PC-3 (cell line): ENCODE measurements at regions not wholly inside any gene's neighbourhood (a gene's known extent, or its start where the extent isn't known, plus 50 kb on each side); places are given as distances from the start of the nearest gene placed in this dataset.

ENCODE experiments used
- ATAC-seq: fragments of 200-7000 bp; cut with Tn5 transposase; 2 replicates; pipeline ENCODE4 v1.9.1; 2020; ENCODE audit warnings: mild to moderate bottlenecking, moderate library complexity
- BruUV-seq: library from RNA; stranded (reverse); fragments of 400-500 nt; replicated peaks from 2 replicates; lab custom pipeline; 2021; lab: Mats Ljungman, UMichigan
- CTCF ChIA-PET: fragments of 300-600 bp; sonication (Branson Sonifier 250); formaldehyde crosslinking; loops from one replicate; lab custom pipeline; 2022; ENCODE audit warnings: antibody characterized with exemption; lab: Charles Lee
- POLR2A ChIA-PET: fragments of 300-600 bp; sonication (Branson Sonifier 250); formaldehyde crosslinking; loops from one replicate; lab custom pipeline; 2022; ENCODE audit warnings: antibody characterized with exemption; ENCODE audit not compliant: unreplicated experiment; lab: Charles Lee
- DNase-seq: peaks from one replicate; pipeline ENCODE4 v3.0.0-alpha.2; 2015
- H2AFZ ChIP-seq: fragments of 300-600 bp; sonication (generic); 2 replicates; pipeline ENCODE4 v1.6.0; 2016; ENCODE audit warnings: antibody characterized with exemption, low read length
- H3F3A ChIP-seq: fragments of 300-600 bp; sonication (generic); one replicate; pipeline ENCODE4 v1.6.0; 2017; ENCODE audit warnings: antibody characterized with exemption, low read length, control low read depth, mild to moderate bottlenecking; ENCODE audit not compliant: unreplicated experiment
- H3K27ac ChIP-seq: fragments of 300-600 bp; sonication (generic); 2 replicates; pipeline ENCODE4 v1.5.1; 2016; ENCODE audit warnings: mild to moderate bottlenecking, low read length
- H3K27me3 ChIP-seq: fragments of 300-600 bp; sonication (generic); 2 replicates; pipeline ENCODE4 v1.6.1; 2016; ENCODE audit warnings: low read length, mixed read lengths
- H3K36me3 ChIP-seq: fragments of 300-600 bp; sonication (generic); 2 replicates; pipeline ENCODE4 v1.6.1; 2016; ENCODE audit warnings: low read depth, mixed run types, low read length, mixed read lengths
- H3K4me1 ChIP-seq: fragments of 300-600 bp; sonication (generic); 2 replicates; pipeline ENCODE4 v1.5.1; 2016; ENCODE audit warnings: low read length; ENCODE audit not compliant: insufficient read depth
- H3K4me2 ChIP-seq: fragments of 300-600 bp; sonication (generic); 2 replicates; pipeline ENCODE4 v1.6.0; 2016; ENCODE audit warnings: low read length
- H3K4me3 ChIP-seq: fragments of 300-600 bp; sonication (generic); 2 replicates; pipeline ENCODE4 v1.5.1; 2016; ENCODE audit warnings: mild to moderate bottlenecking, low read length, mixed read lengths
- H3K79me2 ChIP-seq: fragments of 300-600 bp; sonication (generic); 2 replicates; pipeline ENCODE4 v1.6.1; 2017; ENCODE audit warnings: low read length, mixed read lengths
- H3K9ac ChIP-seq: fragments of 300-600 bp; sonication (generic); 2 replicates; pipeline ENCODE4 v1.6.0; 2016; ENCODE audit warnings: mild to moderate bottlenecking, low read length
- H3K9me2 ChIP-seq: fragments of 300-600 bp; sonication (generic); replicated peaks from 2 replicates; pipeline ENCODE4 v1.6.1; 2016; ENCODE audit warnings: mixed run types, low read length, mixed read lengths
- H3K9me3 ChIP-seq: fragments of 300-600 bp; sonication (generic); 2 replicates; pipeline ENCODE4 v1.6.1; 2016; ENCODE audit warnings: low read length, mixed read lengths
- H4K20me1 ChIP-seq: fragments of 300-600 bp; sonication (generic); 2 replicates; pipeline ENCODE4 v1.6.1; 2016; ENCODE audit warnings: low read length, mixed read lengths
- CTCF ChIP-seq: fragments of 300-600 bp; sonication (generic); conservative IDR thresholded peaks from 2 replicates; pipeline ENCODE4 v1.5.1; 2017; ENCODE audit warnings: antibody characterized with exemption, low read depth, mild to moderate bottlenecking, low read length
- EZH2 ChIP-seq: fragments of 300-600 bp; sonication (generic); IDR thresholded peaks from one replicate; pipeline ENCODE4 v1.6.1; 2017; ENCODE audit warnings: antibody characterized with exemption, mild to moderate bottlenecking, low read length; ENCODE audit not compliant: unreplicated experiment
- EZH2phosphoT487 ChIP-seq: fragments of 300-600 bp; sonication (generic); IDR thresholded peaks from 2 replicates; pipeline ENCODE4 v1.6.1; 2018; ENCODE audit warnings: mild to moderate bottlenecking, antibody characterized with exemption, low read length, borderline replicate concordance
- intact Hi-C: fragments of 100-400 bp; cut with micrococcal nuclease; formaldehyde crosslinking; loops from 2 replicates; pipeline ENCODE4 v1.9.0; 2023

DNA sequence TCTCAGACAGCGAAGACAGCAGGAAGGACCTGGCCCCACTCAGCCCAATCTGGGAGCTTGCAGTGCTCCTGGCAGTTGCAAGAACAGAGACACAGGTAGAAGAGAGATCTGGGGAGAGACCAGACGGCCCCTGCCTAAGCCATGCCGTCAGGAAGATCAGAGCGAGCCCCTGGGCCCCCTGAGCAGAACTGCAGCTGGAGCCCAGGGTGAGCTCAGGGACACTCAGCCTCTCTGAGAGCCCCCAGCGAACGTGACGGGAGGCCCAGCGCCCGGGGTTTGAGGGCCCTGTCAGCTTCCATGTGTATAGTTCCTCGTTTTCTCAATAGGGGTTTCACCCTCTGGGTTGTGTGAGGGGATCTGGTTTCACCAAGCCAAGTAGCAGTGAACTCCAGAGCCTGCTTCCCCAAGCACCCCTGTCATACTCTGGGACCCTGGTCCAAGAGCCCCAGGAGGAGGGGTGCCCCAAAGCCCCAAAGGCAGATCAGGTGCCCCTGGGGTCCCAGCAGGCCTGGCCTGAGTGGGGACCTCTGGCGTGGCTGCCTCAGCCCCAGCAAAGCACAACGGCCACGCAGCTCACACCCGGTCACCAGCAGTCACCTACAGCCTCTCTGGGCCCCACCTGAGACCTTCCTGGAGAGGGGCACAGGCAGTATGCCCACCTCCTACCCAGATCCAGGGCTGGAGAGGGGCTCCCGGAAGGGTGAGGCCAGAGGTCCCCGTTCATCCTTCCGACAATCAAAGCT is 431.3 kb upstream of the MYT1L start:
- H3K36me3 ChIP-seq, result no peaks in the 10 kb centered on the region
- CTCF ChIA-PET, result no interaction called here
- H3K27me3 ChIP-seq, result no peaks in the 10 kb centered on the region
- H3K79me2 ChIP-seq, result no peaks in the 10 kb centered on the region
- H4K20me1 ChIP-seq, result no peaks in the 10 kb centered on the region
- no peak for ATAC-seq
- BruUV-seq, result no TSS peak
- intact Hi-C loops, result no loop called here
- POLR2A ChIA-PET, result no interaction called here
- H3K9ac ChIP-seq, result no peak overlapping the region
- TF ChIP-seq EZH2phosphoT487 (no peak), EZH2 (no peak), CTCF (no peak)
- no peak overlapping the region for H3K4me2 ChIP-seq
- H2AFZ ChIP-seq, result no peak overlapping the region
- no peak overlapping the region for H3K4me3 ChIP-seq
- H3K9me3 ChIP-seq, result no peaks in the 10 kb centered on the region
- H3K4me1 ChIP-seq, result no peaks in the 10 kb centered on the region
- no peaks in the 10 kb centered on the region for H3F3A ChIP-seq
- no peaks in the 10 kb centered on the region for H3K9me2 ChIP-seq
- no peak for DNase-seq
- no peak overlapping the region for H3K27ac ChIP-seq

DNA sequence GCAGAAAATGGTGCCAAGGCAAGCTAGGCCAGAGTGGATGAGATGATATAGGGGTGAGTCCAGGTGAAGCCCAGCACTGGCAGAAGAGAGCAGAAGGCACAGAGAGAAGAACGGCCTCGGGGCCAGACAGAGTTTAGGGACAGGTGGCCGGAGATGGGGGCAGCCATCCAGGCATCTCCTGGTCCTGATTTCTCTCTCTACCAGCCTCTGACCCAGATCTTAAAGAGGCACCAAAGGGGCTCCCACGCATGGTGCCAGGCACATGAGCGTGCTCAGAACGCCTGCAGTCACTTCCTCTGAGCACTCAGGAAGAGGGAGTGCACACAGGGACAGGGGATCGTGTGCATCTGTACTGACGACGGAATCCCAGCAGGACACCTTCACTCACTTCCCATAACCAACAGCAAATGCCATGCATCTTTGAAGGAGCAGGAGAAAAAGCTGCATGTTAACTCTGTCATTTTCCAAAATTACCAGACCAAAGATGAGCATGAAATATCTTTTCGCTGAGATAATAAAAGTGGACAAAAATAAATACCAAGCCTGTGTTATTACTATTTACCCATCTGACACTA is 427.8 kb upstream of the MYT1L start:
- POLR2A ChIA-PET, result no interaction called here

More for the DNA sequence above, 427.8 kb upstream of the MYT1L start:
- H3K9ac ChIP-seq, result no peak overlapping the region
- intact Hi-C loops, result no loop called here
- BruUV-seq, result no TSS peak
- H3K27ac ChIP-seq, result no peak overlapping the region
- H4K20me1 ChIP-seq, result no peaks in the 10 kb centered on the region
- H3K4me3 ChIP-seq, result no peak overlapping the region
- H3K4me2 ChIP-seq, result no peak overlapping the region
- H3K9me3 ChIP-seq, result no peaks in the 10 kb centered on the region
- no peaks in the 10 kb centered on the region for H3K9me2 ChIP-seq
- H3F3A ChIP-seq, result no peaks in the 10 kb centered on the region
- TF ChIP-seq EZH2 (no peak), CTCF (no peak), EZH2phosphoT487 (no peak)
- H2AFZ ChIP-seq, result no peak overlapping the region
- CTCF ChIA-PET, result no interaction called here
- no peaks in the 10 kb centered on the region for H3K36me3 ChIP-seq
- DNase-seq (no peak), ATAC-seq (no peak)
- H3K79me2 ChIP-seq, result no peaks in the 10 kb centered on the region
- H3K4me1 ChIP-seq, result no peaks in the 10 kb centered on the region
- no peaks in the 10 kb centered on the region for H3K27me3 ChIP-seq
